ENCODE measurements at regions not wholly inside any gene's neighbourhood (a gene's known extent, or its start where the extent isn't known, plus 50 kb on each side); places are given as distances from the start of the nearest gene placed in this dataset.

DNA sequence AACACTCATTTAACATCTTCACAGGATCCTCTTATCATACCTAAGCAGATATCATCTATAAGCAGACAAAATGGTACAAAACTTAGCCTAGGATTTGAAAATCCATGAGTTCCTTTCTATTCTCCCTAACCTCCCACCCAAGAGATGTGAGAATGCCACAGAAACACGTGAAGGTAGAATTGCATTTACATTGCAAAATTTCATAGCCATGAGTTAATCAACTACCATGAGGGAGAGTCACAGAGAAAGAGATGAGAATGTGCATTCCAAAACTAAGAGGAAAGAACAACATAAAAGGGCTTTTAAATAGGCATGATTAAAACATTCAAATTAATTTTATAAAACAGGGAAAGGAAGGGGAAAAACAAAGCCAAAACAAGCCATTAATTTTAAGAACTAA is 806.2 kb downstream of the NTRK3 start:
- TF ChIP-seq CBX3 (IDR thresholded peaks at IDR 0.05; ENCODE audit: low read depth), result no peak
- TF ChIP-seq, protein P1, sequence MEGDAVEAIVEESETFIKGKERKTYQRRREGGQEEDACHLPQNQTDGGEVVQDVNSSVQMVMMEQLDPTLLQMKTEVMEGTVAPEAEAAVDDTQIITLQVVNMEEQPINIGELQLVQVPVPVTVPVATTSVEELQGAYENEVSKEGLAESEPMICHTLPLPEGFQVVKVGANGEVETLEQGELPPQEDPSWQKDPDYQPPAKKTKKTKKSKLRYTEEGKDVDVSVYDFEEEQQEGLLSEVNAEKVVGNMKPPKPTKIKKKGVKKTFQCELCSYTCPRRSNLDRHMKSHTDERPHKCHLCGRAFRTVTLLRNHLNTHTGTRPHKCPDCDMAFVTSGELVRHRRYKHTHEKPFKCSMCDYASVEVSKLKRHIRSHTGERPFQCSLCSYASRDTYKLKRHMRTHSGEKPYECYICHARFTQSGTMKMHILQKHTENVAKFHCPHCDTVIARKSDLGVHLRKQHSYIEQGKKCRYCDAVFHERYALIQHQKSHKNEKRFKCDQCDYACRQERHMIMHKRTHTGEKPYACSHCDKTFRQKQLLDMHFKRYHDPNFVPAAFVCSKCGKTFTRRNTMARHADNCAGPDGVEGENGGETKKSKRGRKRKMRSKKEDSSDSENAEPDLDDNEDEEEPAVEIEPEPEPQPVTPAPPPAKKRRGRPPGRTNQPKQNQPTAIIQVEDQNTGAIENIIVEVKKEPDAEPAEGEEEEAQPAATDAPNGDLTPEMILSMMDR (IDR thresholded peaks at IDR 0.05 in 2 of 3, conservative IDR thresholded peaks at IDR 0.05 in 1 of 3; ENCODE audit: borderline replicate concordance in 1 of 3, insufficient read depth in 1 of 3, low read depth in 2 of 3, low read length in 2 of 3), result no peak
